Pancreas (tissue), 10 donors: ENCODE measurements at regions not wholly inside any gene's neighbourhood (a gene's known extent, or its start where the extent isn't known, plus 50 kb on each side); places are given as distances from the start of the nearest gene placed in this dataset.
"Not testable (repeated sequence)": the region's sequence is repeated elsewhere in the genome, so short reads cannot be mapped to it uniquely, and the experiment has no call there.

Experiments used
- ATAC-seq, 4 donors: fragments of 200-7000 bp; cut with Tn5 transposase; one replicate each; pipeline versions ENCODE4 v1.8.0 to v1.9.1; 2020; ENCODE audit warnings: mild to moderate bottlenecking in 4 of 4, moderate library complexity in 4 of 4
- DNase-seq, 6 donors: peaks; one replicate each; pipeline ENCODE4 v3.0.0-alpha.2; 2020
- FAIRE-seq: peaks from 2 replicates; lab custom pipeline; 2012; peaks lifted over from hg19 to GRCh38; lab: Jason Lieb, UNC
- H3K27ac ChIP-seq, 4 donors: fragments of 200-600 bp; sonication (generic); 1 replicate in 3 of 4; 2 replicates in 1 of 4; pipeline versions ENCODE4 v1.5.0 to v1.8.0; 2020
- H3K27me3 ChIP-seq, 4 donors: fragments of 200-600 bp; one replicate each; pipeline ENCODE4 v1.8.0; 2021
- H3K36me3 ChIP-seq, 3 donors: fragments of 200-600 bp; sonication (generic) in 1 of 3; one replicate each; pipeline versions ENCODE4 v1.5.0 to v1.8.0; 2020 to 2021
- H3K4me1 ChIP-seq, 3 donors: fragments of 200-600 bp; one replicate each; pipeline ENCODE4 v1.8.0; 2021
- H3K4me3 ChIP-seq, 4 donors: fragments of 200-600 bp; sonication (generic) in 2 of 4; one replicate each; pipeline versions ENCODE4 v1.5.0 to v1.8.0; 2020 to 2021
- H3K9me3 ChIP-seq, 4 donors: fragments of 200-600 bp; one replicate each; pipeline ENCODE4 v1.8.0; 2021
- CTCF ChIP-seq, 4 donors: fragments of 200-600 bp; sonication (generic) in 3 of 4; IDR thresholded peaks; one replicate each; pipeline versions ENCODE4 v1.5.0 to v1.8.0; 2021; ENCODE audit warnings: antibody characterized with exemption in 4 of 4
- WGBS, 2 donors: extraction: QIAGEN DNeasy Blood & Tissue Kit; methylation state at CpG; one replicate each; pipeline ENCODE4 v1.1.7; 2013; 5-methylcytosine and 5-hydroxymethylcytosine counted together
- intact Hi-C, 3 donors: fragments of 100-400 bp; cut with DNase I; formaldehyde crosslinking; loops; one replicate each; pipeline versions ENCODE4 v1.11.1 to v1.14.2; 2022
- donor health status: healthy with polysubstance abuse.
- donor health status: DM: no; HTN: no; CAD: no; lungs with moderate emphysema.
- donor health status: DM: no; HTN: no; CAD: no.
- donor health status: control.
- donor health status: control.
- donor health status: Bipolar disorder and iron deficiency.
- donor health status: DM: yes; HTN: yes; CAD: no.
- donor health status: DM: no; HTN: no; CAD: no.
- donor health status: DM: no; HTN: no; CAD: no.
- donor health status: DM: yes; HTN: yes; CAD: no.

GRCh38 chr11:24161587-24161986, 335.3 kb upstream of the LUZP2 start:
- FAIRE-seq, result no peak
- no peak for DNase-seq
- intact Hi-C loops, result no loop called here
- H3K4me3 ChIP-seq, result no peak overlapping the region
- H3K36me3 ChIP-seq, result no peaks in the 10 kb centered on the region
- H3K27me3 ChIP-seq, result no peaks in the 10 kb centered on the region
- WGBS, 2 donors, result 93 to 96% methylated on average over 13 of the region's 13 CpGs
- no peak overlapping the region for H3K27ac ChIP-seq
- ATAC-seq, result no peak
- no peak for TF ChIP-seq CTCF (IDR thresholded peaks at IDR 0.05)
- H3K9me3 ChIP-seq, result no peaks in the 10 kb centered on the region
- no peaks in the 10 kb centered on the region for H3K4me1 ChIP-seq

GRCh38 chr11:24163146-24163545, 333.7 kb upstream of the LUZP2 start:
- Histone ChIP-seq H3K4me3 (no peak overlapping the region), H3K27me3 (no peaks in the 10 kb centered on the region), H3K36me3 (no peaks in the 10 kb centered on the region), H3K27ac (no peak overlapping the region), H3K9me3 (no peaks in the 10 kb centered on the region), H3K4me1 (no peaks in the 10 kb centered on the region)
- FAIRE-seq, result no peak
- ATAC-seq, result no peak
- intact Hi-C loops, result no loop called here
- DNase-seq, result no peak
- WGBS, 2 donors, result 75 to 84% methylated on average over 3 of the region's 3 CpGs
- TF ChIP-seq CTCF (IDR thresholded peaks at IDR 0.05), result no peak

- ATAC-seq (no peak), DNase-seq (no peak), FAIRE-seq (no peak)
- H3K9me3 ChIP-seq, result no peaks in the 10 kb centered on the region
- no peak for TF ChIP-seq CTCF (IDR thresholded peaks at IDR 0.05)
- H3K36me3 ChIP-seq, result no peaks in the 10 kb centered on the region
- no peaks in the 10 kb centered on the region for H3K4me1 ChIP-seq
- H3K27me3 ChIP-seq, result no peaks in the 10 kb centered on the region
- intact Hi-C loops, result no loop called here
- H3K4me3 ChIP-seq, result no peak overlapping the region
- no peak overlapping the region for H3K27ac ChIP-seq
Observed at GRCh38 chr11:24163841-24164240, 333.0 kb upstream of the LUZP2 start.

DNA sequence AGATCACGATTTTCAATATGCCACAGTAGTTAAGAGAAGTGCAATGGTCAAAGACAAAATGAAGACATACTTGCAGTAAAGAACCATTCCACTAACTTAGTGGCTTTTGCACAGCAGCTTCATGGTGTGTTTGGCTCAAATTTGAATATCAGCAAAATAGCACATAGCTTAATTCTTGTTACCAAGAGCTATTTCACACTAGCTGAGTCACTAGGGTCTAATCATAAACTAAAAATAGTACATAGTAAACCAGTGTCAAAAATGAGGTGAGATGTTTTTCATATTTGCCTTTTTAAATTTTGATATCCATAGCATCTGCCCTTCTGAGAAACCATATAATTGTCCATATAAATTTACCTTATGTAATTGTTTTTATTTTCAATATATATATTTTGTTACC, 325.0 kb upstream of the LUZP2 start:
- Histone ChIP-seq H3K27ac (no peak overlapping the region), H3K36me3 (no peaks in the 10 kb centered on the region), H3K4me1 (no peaks in the 10 kb centered on the region), H3K9me3 (no peaks in the 10 kb centered on the region), H3K27me3 (no peaks in the 10 kb centered on the region), H3K4me3 (no peak overlapping the region)
- ATAC-seq, result no peak
- intact Hi-C loops, result no loop called here
- WGBS, 2 donors, result 36 to 63% methylated on average over 1 of the region's 1 CpG
- TF ChIP-seq CTCF (IDR thresholded peaks at IDR 0.05), result no peak
- no peak for DNase-seq
- no peak for FAIRE-seq

DNA sequence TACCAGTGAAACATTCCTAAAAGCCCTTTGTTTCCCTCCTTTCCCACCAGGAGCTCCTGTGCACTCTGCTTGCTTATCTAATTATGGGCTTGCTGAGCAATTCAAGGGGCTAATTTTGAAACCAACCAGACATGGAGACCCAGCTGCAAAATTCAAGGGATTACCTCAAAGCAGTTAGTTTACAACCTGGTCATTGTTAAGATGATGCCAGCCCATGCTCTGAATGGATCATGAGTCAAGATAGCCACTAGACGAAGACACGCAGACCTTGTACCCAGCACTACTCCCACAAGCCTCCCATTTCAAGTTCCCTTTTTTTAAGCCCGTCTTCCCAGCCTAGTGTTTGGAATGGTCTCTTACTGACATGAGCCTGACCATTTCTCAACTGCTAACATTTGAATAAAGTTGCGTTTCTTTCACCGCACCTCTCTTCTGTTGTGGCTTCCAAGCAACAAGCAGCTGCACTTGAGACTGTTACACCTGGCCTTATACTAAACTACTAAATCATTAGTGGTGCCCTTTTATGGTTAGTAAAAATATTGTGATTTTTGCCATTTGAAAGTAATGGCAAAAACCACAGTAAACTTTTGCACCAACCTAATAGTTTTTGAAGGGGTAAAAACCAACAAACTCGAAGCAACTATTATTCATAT, 315.3 kb upstream of the LUZP2 start:
- WGBS, 2 donors, result 67 to 72% methylated on average over 6 of the region's 6 CpGs
- intact Hi-C loops, result no loop called here

GRCh38 chr11:24185535-24185934, 311.3 kb upstream of the LUZP2 start:
- H3K27ac ChIP-seq, H3K27me3 ChIP-seq, intact Hi-C loops, ATAC-seq, H3K9me3 ChIP-seq, H3K4me1 ChIP-seq, FAIRE-seq, H3K36me3 ChIP-seq, DNase-seq, H3K4me3 ChIP-seq: not testable (repeated sequence)
- WGBS, 2 donors, result 58 to 73% methylated on average over 1 to 2 of the region's 2 CpGs

More for the DNA sequence above, 315.3 kb upstream of the LUZP2 start:
- no peak overlapping the region for H3K27ac ChIP-seq
- no peak for DNase-seq
- no peak for ATAC-seq
- TF ChIP-seq CTCF (IDR thresholded peaks at IDR 0.05), result no peak
- no peak overlapping the region for H3K4me3 ChIP-seq
- H3K9me3 ChIP-seq, result no peaks in the 10 kb centered on the region
- no peaks in the 10 kb centered on the region for H3K4me1 ChIP-seq
- no peaks in the 10 kb centered on the region for H3K27me3 ChIP-seq
- H3K36me3 ChIP-seq, result no peaks in the 10 kb centered on the region
- no peak for FAIRE-seq
